GM21786 (cell line): ENCODE measurements at regions not wholly inside any gene's neighbourhood (a gene's known extent, or its start where the extent isn't known, plus 50 kb on each side); places are given as distances from the start of the nearest gene placed in this dataset.
"Not testable (repeated sequence)": the region's sequence is repeated elsewhere in the genome, so short reads cannot be mapped to it uniquely, and the experiment has no call there.

Experiments used
- ATAC-seq: cut with Tn5 transposase; IDR thresholded peaks from one replicate; pipeline ENCODE4 v1.9.1; 2021; ENCODE audit not compliant: unreplicated experiment

DNA sequence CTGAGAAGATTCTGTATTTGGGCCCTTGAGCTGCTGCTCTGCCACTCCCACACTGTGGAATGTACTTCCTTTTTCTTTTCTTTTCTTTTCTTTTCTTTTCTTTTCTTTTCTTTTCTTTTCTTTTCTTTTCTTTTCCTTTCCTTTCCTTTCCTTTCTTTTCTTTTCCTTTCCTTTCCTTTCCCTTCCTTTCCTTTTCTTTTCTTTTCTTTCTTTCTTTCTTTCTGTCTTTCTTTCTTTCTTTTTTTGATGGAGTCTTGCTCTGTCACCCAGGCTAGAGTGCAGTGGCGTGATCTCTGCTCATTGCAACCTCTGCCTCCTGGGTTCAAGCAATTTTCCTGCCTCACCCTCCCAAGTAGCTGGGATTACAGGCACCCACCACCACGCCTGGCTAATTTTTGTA is 89.8 kb downstream of the DNAAF6 start:
- not testable (repeated sequence) for ATAC-seq

GRCh38 chrX:107298276-107298675 is 91.9 kb downstream of the DNAAF6 start:
- ATAC-seq, result no peak

DNA sequence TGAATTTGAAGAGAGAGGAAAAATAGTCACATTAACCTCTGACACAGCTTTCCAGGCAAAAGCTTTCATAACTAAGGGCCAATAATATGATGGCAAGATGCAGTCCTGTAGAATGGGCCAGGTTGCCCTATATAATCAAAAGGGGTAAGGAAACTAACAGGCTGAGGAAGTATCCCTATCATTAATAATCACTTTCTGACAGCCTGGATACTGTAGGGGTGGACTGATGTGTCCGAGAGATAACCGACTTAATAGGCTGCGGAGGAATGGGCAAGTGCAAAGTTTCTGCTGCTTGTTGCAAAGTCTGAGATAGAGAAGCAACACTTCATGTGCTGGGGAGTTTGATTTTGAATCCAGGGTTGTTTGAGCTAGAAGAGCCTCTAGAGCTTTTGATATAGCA is 94.8 kb downstream of the DNAAF6 start:
- ATAC-seq, result no peak

DNA sequence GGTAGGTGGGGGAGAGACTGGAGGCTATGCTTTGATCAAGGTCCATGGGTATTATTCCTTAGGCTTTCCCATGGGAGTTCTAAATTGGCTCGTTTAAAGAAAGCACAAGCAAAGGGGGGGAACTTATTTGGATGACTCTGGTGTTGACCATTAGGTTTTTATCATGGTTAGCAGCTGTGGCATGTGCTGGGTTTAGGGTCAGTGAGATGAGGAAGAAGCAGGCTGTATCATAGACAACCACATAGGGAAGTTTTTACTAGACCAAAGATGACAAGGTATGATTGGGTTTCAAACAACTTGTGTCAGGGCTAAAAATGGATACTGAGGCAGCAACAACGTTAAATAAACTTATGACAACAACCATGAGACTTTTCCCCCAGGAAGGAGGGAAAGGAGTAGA is 97.7 kb downstream of the DNAAF6 start:
- no peak for ATAC-seq

- ATAC-seq, result no peak
Measured at GRCh38 chrX:107323786-107324492, 117.5 kb downstream of the DNAAF6 start.

GRCh38 chrX:107324493-107325310 is 118.3 kb downstream of the DNAAF6 start:
- no peak for ATAC-seq

- ATAC-seq, result no peak
Measured at GRCh38 chrX:107325467-107325866, 119.1 kb downstream of the DNAAF6 start.

DNA sequence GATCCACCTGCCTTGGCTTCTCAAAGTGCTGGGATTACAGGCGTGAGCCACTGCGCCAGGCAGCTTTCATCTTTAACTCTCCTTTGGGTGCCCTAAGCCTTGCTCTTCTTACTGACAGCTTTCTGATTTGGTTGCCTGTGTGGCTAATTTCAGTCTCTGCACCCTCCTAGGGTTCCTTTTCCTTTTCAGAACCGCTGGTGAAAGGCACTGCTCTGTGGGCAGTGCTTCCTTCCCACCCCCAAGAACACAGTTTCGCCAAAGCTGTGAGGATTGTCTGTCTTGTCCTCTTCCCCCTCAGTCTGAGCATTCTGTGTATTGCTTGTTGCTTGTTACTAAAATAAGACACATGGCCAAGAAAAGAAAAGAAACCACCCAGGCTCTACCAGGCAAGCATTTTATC is 101.4 kb upstream of the FRMPD3 start:
- no peak for ATAC-seq

GRCh38 chrX:107348990-107349389 is 100.5 kb upstream of the FRMPD3 start:
- no peak for ATAC-seq

GRCh38 chrX:107355533-107355932 is 93.9 kb upstream of the FRMPD3 start:
- no peak for ATAC-seq

DNA sequence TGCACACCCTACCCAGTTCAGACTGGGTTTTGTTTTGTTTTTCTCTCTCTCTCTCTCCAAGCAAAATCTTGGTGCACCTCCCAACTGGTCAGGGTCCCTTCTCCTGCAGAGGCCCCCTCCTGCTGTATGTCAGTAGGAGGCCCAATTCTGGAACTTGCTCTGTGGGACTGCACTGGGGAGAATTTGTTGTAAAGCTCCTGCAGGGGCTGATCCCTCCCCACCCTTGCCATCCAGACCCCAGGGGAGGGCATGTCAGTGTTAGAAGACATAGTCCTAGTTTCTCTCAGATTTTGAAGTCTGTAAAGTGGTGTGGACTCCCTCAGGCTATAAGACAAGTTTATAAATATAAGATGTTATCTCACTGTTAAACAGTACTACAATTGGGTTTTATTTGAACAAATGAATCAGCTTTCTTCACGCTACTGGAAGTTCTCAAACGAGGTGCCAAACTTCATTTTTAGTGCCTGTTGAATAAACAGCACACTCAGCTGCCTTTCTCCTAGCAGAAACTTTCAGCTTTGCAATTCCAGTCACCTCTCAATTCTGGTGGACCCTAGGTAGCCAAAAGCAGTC is 88.6 kb upstream of the FRMPD3 start:
- no peak for ATAC-seq

- ATAC-seq, result not testable (repeated sequence)
Measured at GRCh38 chrX:107370185-107370584, 79.3 kb upstream of the FRMPD3 start.

GRCh38 chrX:107374132-107374531 is 75.3 kb upstream of the FRMPD3 start:
- ATAC-seq, result no peak

DNA sequence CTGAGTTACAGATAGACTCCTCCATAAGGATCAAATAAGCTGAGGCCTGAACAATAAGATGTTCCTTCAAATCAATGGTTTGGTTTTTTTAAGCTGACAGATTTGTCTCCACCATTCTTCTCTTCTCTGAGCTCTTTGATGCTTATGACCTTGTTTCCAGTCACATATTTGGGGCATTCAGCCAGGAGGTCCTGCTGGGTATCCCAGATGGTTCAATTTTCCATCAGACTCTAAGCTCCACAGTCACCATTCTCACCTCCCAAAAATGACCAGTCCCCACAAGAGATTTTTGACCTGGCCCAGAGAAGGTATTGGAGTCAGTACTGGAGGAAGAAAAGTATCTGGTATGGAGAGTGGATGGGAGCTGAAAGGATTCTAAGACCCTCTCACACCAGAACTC is 74.6 kb upstream of the FRMPD3 start:
- ATAC-seq, result no peak

GRCh38 chrX:107376186-107376585 is 73.3 kb upstream of the FRMPD3 start:
- ATAC-seq, result not testable (repeated sequence)

DNA sequence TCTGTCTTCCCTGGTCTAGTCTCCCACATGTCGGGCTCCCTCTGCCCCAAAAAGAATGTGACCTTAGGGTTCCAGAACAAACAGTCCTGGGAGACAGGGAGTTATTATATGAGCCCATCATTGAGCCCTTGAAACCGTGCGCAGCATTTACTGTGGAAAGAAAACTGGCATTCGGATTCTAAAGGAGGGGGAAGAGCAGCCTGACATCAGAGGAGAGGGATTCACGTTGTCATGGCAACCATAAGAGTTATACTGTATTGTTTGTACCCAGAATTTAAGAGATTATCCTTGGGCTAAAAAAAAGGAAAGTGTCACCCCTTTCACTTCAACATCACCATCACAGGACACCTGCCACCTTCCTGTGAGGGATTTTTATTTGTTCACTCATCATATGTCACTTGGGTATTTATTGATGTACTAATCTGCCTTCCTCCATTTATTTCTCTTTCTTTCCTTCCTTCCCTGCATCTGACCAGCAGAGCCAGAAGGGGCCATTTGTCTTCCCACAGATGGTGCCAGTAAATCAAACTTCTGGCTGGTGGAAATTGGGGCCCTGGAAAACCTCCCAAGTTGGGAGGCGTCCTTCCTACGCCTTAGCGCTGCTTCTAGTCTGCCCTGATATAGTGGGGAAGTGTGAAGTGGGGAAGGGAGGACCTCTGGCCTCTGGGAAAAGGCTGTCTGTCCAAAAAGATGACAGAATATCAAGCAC is 64.9 kb upstream of the FRMPD3 start:
- no peak for ATAC-seq

GRCh38 chrX:107389726-107390125 is 59.7 kb upstream of the FRMPD3 start:
- ATAC-seq, result no peak

- not testable (repeated sequence) for ATAC-seq
Measured at GRCh38 chrX:107393656-107394055, 55.8 kb upstream of the FRMPD3 start.

- no peak for ATAC-seq
Measured at GRCh38 chrX:107396235-107396634, 53.2 kb upstream of the FRMPD3 start.

- no peak for ATAC-seq
Measured at GRCh38 chrX:107396783-107397182, 52.7 kb upstream of the FRMPD3 start.

GRCh38 chrX:107398115-107398514 is 51.3 kb upstream of the FRMPD3 start:
- ATAC-seq, result peak; percentile 75
